Keratinocyte (primary cell): ENCODE measurements at regions not wholly inside any gene's neighbourhood (a gene's known extent, or its start where the extent isn't known, plus 50 kb on each side); places are given as distances from the start of the nearest gene placed in this dataset.

Experiments used
- DNase-seq: peaks from one replicate; pipeline ENCODE4 v3.0.0-alpha.2; 2011; ENCODE audit warnings: low read depth, missing footprints, low spot score
- FAIRE-seq: peaks from 2 replicates; lab custom pipeline; 2011; peaks lifted over from hg19 to GRCh38; lab: Jason Lieb, UNC
- H2AFZ ChIP-seq: 2 replicates; pipeline ENCODE4 v1.6.0; 2012; ENCODE audit warnings: low read length, control low read depth, inconsistent platforms; ENCODE audit not compliant: control insufficient read depth
- H3K27ac ChIP-seq: 2 replicates; pipeline ENCODE4 v1.5.1; 2011; ENCODE audit warnings: low read length; ENCODE audit not compliant: control insufficient read depth, insufficient read depth
- H3K27me3 ChIP-seq: 3 replicates; pipeline ENCODE4 v1.6.0; 2011; ENCODE audit warnings: low read length; ENCODE audit not compliant: control insufficient read depth, insufficient read depth; ENCODE audit errors: extremely low read depth
- H3K36me3 ChIP-seq, 2 experiments: 2 replicates in 1 of 2; 3 replicates in 1 of 2; pipeline ENCODE4 v1.5.1; 2011; ENCODE audit warnings: low read length in 2 of 2, mild to moderate bottlenecking in 1 of 2; ENCODE audit not compliant: control insufficient read depth in 2 of 2, insufficient read depth in 2 of 2; ENCODE audit errors: extremely low read depth in 1 of 2
- H3K4me1 ChIP-seq: 3 replicates; pipeline ENCODE4 v1.5.1; 2011; ENCODE audit warnings: low read length; ENCODE audit not compliant: control insufficient read depth, insufficient read depth; ENCODE audit errors: extremely low read depth
- H3K4me2 ChIP-seq: 3 replicates; pipeline ENCODE4 v1.6.0; 2011; ENCODE audit warnings: low read depth, low read length; ENCODE audit not compliant: control insufficient read depth, insufficient read depth; ENCODE audit errors: extremely low read depth
- H3K4me3 ChIP-seq, 3 experiments: fragments of 200-600 bp in 1 of 3; sonication (generic) in 1 of 3; 2 replicates in 2 of 3; 3 replicates in 1 of 3; pipeline ENCODE4 v1.5.1; 2011 to 2016; ENCODE audit warnings: low read length in 3 of 3, mild to moderate bottlenecking in 3 of 3, control low read depth in 2 of 3, inconsistent platforms in 1 of 3, low read depth in 1 of 3, mixed read lengths in 1 of 3, mixed run types in 1 of 3, moderate library complexity in 1 of 3; ENCODE audit not compliant: control insufficient read depth in 2 of 3, insufficient read depth in 2 of 3; ENCODE audit errors: extremely low read depth in 1 of 3
- H3K79me2 ChIP-seq: 2 replicates; pipeline ENCODE4 v1.6.0; 2012; ENCODE audit warnings: low read length; ENCODE audit not compliant: control insufficient read depth, insufficient read depth
- H3K9ac ChIP-seq: 3 replicates; pipeline ENCODE4 v1.6.0; 2011; ENCODE audit warnings: low read length; ENCODE audit not compliant: control insufficient read depth, insufficient read depth; ENCODE audit errors: extremely low read depth
- H3K9me1 ChIP-seq: 3 replicates; pipeline ENCODE4 v1.6.0; 2011; ENCODE audit warnings: low read length; ENCODE audit not compliant: control insufficient read depth, insufficient read depth; ENCODE audit errors: extremely low read depth
- H3K9me3 ChIP-seq: 2 replicates; pipeline ENCODE4 v1.5.1; 2012; ENCODE audit warnings: low read depth, low read length; ENCODE audit not compliant: control insufficient read depth
- H4K20me1 ChIP-seq: 3 replicates; pipeline ENCODE4 v1.6.0; 2011; ENCODE audit warnings: low read length; ENCODE audit not compliant: control insufficient read depth, insufficient read depth; ENCODE audit errors: extremely low read depth
- EZH2 ChIP-seq: IDR thresholded peaks from one replicate; pipeline ENCODE4 v1.6.1; 2012; ENCODE audit warnings: inconsistent platforms, mild to moderate bottlenecking, low read length, moderate library complexity
- dilution Hi-C: fragments of 300-500 bp; cut with MboI; formaldehyde crosslinking; loops from one replicate; pipeline ENCODE4 v1.7.0; 2020; ENCODE audit warnings: low sequenced_read_pairs; ENCODE audit not compliant: extremely low pct_ligation_motif_present
- TF ChIP-seq, protein P1 (sequence below), 3 experiments: IDR thresholded peaks in 1 of 3; conservative IDR thresholded peaks in 1 of 3; optimal IDR thresholded peaks in 1 of 3; 2 replicates in 2 of 3; 3 replicates in 1 of 3; pipeline versions ENCODE3 to v1.5.1; 2011; ENCODE audit warnings: low read length in 3 of 3, mild to moderate bottlenecking in 3 of 3, moderate library complexity in 2 of 3, control low read depth in 1 of 3, inconsistent platforms in 1 of 3; ENCODE audit not compliant: insufficient read depth in 2 of 3; ENCODE audit errors: extremely low read depth in 1 of 3

GRCh38 chr20:10111139-10111958 lies 76.6 kb downstream of the ANKEF1 start:
- Histone ChIP-seq H3K27me3 (no peaks in the 10 kb centered on the region), H3K9ac (no peak overlapping the region), H2AFZ (no peak overlapping the region), H3K9me1 (no peaks in the 10 kb centered on the region), H4K20me1 (no peaks in the 10 kb centered on the region), H3K4me3 (no peak overlapping the region), H3K27ac (no peak overlapping the region), H3K79me2 (no peaks in the 10 kb centered on the region), H3K4me1 (peaks cover 37% of the 10 kb centered on the region), H3K9me3 (no peaks in the 10 kb centered on the region), H3K4me2 (no peak overlapping the region), H3K36me3 (no peaks in the 10 kb centered on the region)
- TF ChIP-seq, protein P1, sequence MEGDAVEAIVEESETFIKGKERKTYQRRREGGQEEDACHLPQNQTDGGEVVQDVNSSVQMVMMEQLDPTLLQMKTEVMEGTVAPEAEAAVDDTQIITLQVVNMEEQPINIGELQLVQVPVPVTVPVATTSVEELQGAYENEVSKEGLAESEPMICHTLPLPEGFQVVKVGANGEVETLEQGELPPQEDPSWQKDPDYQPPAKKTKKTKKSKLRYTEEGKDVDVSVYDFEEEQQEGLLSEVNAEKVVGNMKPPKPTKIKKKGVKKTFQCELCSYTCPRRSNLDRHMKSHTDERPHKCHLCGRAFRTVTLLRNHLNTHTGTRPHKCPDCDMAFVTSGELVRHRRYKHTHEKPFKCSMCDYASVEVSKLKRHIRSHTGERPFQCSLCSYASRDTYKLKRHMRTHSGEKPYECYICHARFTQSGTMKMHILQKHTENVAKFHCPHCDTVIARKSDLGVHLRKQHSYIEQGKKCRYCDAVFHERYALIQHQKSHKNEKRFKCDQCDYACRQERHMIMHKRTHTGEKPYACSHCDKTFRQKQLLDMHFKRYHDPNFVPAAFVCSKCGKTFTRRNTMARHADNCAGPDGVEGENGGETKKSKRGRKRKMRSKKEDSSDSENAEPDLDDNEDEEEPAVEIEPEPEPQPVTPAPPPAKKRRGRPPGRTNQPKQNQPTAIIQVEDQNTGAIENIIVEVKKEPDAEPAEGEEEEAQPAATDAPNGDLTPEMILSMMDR (optimal IDR thresholded peaks at IDR 0.05 in 1 of 3, IDR thresholded peaks at IDR 0.05 in 1 of 3, conservative IDR thresholded peaks at IDR 0.05 in 1 of 3; ENCODE audit: extremely low read depth in 1 of 3, insufficient read depth in 2 of 3, low read length in 3 of 3) = no peak
- no peak for TF ChIP-seq EZH2
- DNase-seq (no peak), FAIRE-seq (no peak)
- dilution Hi-C loops = no loop called here

- TF ChIP-seq, protein P1 (optimal IDR thresholded peaks at IDR 0.05 in 1 of 3, IDR thresholded peaks at IDR 0.05 in 1 of 3, conservative IDR thresholded peaks at IDR 0.05 in 1 of 3; ENCODE audit: extremely low read depth in 1 of 3, insufficient read depth in 2 of 3, low read length in 3 of 3) = no peak
- no peak for TF ChIP-seq EZH2
- Histone ChIP-seq H3K79me2 (no peaks in the 10 kb centered on the region), H3K4me3 (no peak overlapping the region), H3K9me3 (no peaks in the 10 kb centered on the region), H3K9ac (no peak overlapping the region), H4K20me1 (no peaks in the 10 kb centered on the region), H3K27me3 (no peaks in the 10 kb centered on the region), H3K4me2 (no peak overlapping the region), H3K4me1 (peaks cover 37% of the 10 kb centered on the region), H3K27ac (no peak overlapping the region), H3K9me1 (no peaks in the 10 kb centered on the region), H3K36me3 (no peaks in the 10 kb centered on the region), H2AFZ (no peak overlapping the region)
- dilution Hi-C loops = no loop called here
- DNase-seq (no peak), FAIRE-seq (no peak)
Measured at GRCh38 chr20:10111959-10112250, 77.1 kb downstream of the ANKEF1 start.
